Fibroblast of peridontal ligament (primary cell): ENCODE measurements at regions not wholly inside any gene's neighbourhood (a gene's known extent, or its start where the extent isn't known, plus 50 kb on each side); places are given as distances from the start of the nearest gene placed in this dataset.
"Not testable (repeated sequence)": the region's sequence is repeated elsewhere in the genome, so short reads cannot be mapped to it uniquely, and the experiment has no call there.

Source experiments
- DNase-seq: peaks from one replicate; pipeline ENCODE4 v3.0.0-alpha.2; 2010; ENCODE audit errors: extremely low read depth

GRCh38 chr4:84224522-84224921 lies 274.6 kb downstream of the NKX6-1 start:
- DNase-seq: no peak

- no peak for DNase-seq
Measured at GRCh38 chr4:84221704-84222103, 277.4 kb downstream of the NKX6-1 start.

- no peak for DNase-seq
Measured at GRCh38 chr4:84220990-84221389, 278.1 kb downstream of the NKX6-1 start.

- DNase-seq: no peak
Measured at GRCh38 chr4:84219656-84220055, 279.4 kb downstream of the NKX6-1 start.

DNA sequence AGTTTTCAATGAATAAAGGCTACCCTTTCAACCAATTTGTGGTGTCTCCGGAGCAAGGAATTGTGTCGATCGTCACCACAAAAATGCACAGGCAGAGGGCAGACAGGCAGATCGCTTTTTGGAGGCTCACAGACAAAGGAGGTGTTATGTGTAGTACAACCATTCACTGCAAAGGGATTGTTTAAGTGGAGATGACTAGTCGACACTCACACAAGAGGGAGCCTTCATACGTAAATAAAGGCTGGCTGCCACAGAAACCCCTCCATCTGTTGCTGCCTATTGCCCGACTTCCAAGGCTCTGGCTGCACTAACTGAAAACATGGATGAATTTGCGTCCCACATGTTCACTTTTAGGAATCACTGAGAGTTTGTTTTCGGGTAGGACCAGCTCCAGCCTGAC lies 281.1 kb downstream of the NKX6-1 start:
- no peak for DNase-seq

- no peak for DNase-seq
Measured at GRCh38 chr4:84215217-84215616, 283.9 kb downstream of the NKX6-1 start.

DNA sequence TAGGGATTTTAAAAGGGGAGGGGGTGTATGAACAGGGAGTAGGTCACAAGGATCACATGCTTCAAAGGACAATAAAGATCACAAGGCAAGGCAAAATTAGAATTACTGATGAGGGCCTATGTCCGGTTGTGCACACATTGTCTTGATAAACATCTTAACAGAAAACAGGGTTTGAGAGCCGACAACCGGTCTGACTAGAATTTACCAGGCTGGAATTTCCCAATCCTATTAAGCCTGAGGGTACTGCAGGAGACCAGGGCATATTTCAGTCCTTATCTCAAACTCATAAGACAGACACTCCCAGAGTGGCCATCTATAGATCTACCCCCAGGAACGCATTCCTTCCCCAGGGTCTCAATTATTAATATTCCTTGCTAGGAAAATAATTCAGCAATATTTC lies 292.9 kb downstream of the NKX6-1 start:
- not testable (repeated sequence) for DNase-seq

- no peak for DNase-seq
Measured at GRCh38 chr4:84189144-84189543, 309.9 kb downstream of the NKX6-1 start.

GRCh38 chr4:84179409-84179808 lies 319.7 kb downstream of the NKX6-1 start:
- DNase-seq: no peak

DNA sequence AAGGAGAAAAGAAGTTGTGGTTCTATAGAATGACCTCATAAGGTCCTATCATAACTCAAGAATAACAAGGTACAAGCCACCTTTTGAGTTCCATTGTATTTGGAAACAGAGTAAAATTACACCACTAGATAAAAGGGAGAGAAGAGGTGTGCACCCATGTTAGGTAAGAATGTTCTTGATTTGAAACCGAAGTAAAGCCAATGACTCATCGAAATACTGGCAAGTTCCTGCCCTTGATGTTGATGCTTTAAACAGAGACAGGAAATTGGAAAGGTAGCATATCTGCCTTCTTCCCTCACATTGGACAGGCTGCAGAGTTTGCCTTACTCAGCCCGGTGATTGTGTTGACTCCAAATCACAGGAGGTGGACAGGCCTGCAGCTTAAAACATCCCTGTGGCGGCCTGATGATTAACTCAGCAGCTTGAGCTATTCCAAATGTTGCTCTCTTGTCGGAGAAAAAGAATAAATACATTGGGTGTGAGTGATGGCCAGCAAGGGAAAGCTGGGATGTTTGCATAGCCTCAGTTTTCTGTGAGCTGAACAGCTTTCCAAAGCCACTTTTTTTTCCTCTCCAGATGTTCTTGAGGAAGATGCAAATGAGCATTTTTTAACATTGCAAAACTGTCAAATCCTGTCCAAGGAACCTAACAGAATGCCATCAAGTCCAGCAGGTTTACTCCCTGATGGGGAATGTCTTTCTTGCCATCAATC lies 321.1 kb downstream of the NKX6-1 start:
- no peak for DNase-seq

DNA sequence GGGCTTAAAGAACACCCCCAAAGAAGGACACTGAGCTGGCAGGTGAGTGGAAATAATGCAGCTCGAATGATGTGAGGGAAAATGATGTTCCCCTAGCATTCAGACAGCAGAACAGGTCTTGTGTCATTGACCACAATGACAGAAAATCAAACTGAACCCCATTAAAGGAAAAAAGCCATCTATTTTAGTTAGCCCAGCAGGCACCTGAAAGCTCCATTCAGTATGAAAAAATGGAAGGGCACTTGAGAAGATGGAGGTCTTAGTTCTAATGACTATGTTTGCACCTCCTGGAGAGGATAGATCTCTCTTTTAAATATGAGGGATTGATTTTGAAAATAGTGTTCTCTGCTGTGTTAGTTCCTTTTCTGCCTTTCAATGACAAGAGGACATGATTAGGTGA lies 323.1 kb downstream of the NKX6-1 start:
- DNase-seq: no peak

DNA sequence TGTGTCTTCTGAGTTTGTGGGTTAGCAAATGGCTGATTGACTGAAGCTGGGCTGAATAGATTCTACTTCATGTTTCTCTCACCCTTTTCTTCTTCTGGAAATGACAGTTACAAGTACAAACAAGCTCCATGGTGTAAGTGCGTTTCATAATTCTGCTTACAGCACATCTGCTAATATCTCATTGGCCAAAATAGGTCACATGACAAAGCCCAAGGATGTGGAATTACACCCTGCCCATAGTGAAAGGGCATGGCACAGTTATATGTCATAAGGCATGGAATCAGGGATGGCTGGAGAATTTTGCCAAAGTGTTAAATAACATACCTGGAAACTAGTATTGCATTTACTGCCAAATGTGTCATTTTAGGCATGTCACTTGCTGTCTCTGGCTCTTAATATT lies 327.2 kb downstream of the NKX6-1 start:
- no peak for DNase-seq

DNA sequence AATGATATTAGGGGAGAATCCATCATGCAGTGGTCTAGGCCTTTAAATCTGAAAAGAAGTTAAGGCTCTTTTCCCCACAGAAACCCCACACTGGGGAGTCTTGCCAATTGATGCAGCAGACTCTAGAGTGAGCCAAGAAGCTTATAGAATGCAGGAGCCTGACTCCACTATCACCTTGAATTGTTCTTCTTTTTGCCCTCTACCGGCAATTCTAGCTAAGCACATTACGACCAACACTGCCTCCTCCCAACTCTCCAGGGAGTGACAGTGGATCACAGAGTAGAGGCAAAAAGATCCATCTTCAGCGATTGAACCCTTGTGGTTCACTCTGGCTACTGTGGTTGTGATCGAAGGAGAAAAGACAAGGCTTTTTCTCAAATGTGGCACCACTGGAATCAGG lies 331.5 kb downstream of the NKX6-1 start:
- DNase-seq: no peak

DNA sequence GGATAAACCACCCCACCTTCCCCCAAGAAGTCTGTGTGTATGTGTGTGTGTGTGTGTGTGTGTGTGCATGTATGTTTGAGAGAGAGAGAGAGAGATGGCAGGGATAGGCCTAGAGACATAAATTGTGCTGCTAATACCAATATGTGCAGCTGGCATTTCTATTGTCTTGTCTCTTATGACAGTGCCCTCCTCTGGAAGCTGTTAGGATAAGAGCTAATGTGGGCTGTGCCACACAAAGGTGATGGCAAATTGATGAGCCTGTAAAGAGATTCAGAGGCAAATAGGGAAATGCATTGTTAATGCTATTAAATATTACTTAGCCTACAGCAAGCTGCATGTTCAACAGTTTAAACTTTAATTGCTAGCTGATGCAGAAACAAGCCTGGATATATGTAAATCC lies 332.0 kb downstream of the NKX6-1 start:
- no peak for DNase-seq

- no peak for DNase-seq
Measured at GRCh38 chr4:84166486-84166885, 332.6 kb downstream of the NKX6-1 start.

DNA sequence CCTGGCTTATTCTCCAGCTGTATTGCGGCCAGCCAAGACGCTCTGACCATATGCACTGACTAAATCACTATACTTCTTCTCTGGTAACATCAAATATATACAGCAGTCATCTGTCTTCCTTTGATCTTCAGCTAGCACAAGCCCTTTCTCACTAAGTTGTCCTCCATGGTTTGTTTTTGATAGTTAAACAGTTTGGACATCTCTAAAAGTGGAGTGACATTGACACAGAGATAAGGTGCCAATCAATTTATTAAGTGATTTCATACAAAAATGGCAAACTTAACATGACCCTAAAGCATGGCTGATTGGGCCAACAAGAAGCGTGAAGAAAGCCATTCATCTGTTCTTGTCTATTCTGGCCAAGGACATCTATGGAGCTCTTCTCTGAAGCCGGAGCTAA lies 334.9 kb downstream of the NKX6-1 start:
- DNase-seq: no peak

- DNase-seq: no peak
Measured at GRCh38 chr4:84159762-84160161, 339.3 kb downstream of the NKX6-1 start.

- DNase-seq: no peak
Measured at GRCh38 chr4:84158670-84159069, 340.4 kb downstream of the NKX6-1 start.

GRCh38 chr4:84151574-84151973 lies 347.5 kb downstream of the NKX6-1 start:
- DNase-seq: no peak

- DNase-seq: no peak
Measured at GRCh38 chr4:84150177-84150576, 348.9 kb downstream of the NKX6-1 start.

DNA sequence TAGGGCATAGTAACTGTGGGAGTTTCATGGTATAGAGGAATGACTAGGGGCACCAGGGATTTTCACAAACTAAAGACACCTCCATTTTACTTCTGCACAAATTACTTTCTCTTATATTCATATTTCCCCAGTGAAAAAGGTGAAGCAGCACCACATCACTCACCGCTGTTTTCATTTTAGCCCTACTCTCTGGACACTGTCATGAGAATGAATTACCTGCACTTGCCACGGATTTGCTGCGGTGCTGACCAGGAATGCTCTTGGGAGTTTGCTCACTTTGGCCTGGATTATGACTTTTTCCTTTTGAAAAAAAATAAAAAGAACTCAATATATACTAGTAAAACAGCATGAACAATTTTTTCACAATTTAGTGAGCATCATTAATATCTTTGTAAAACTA lies 351.3 kb downstream of the NKX6-1 start:
- DNase-seq: no peak

- DNase-seq: peak; percentile 1
Measured at GRCh38 chr4:84146300-84146959, 352.7 kb downstream of the NKX6-1 start.

- no peak for DNase-seq
Measured at GRCh38 chr4:84145176-84145575, 353.9 kb downstream of the NKX6-1 start.

DNA sequence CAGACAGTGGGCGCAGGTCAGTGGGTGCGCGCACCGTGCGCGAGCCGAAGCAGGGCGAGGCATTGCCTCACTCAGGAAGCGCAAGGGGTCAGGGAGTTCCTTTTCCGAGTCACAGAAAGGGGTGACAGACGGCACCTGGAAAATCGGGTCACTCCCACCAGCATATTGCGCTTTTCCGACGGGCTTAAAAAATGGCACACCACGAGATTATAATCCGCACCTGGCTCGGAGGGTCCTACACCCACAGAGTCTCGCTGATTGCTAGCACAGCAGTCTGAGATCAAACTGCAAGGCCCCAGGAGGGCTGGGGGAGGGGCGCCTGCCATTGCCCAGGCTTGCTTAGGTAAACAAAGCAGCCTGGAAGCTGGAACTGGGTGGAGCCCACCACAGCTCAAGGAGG lies 372.2 kb downstream of the NKX6-1 start:
- DNase-seq: not testable (repeated sequence)
